HG03196 (cell line): ENCODE measurements at regions not wholly inside any gene's neighbourhood (a gene's known extent, or its start where the extent isn't known, plus 50 kb on each side); places are given as distances from the start of the nearest gene placed in this dataset.
A peak's percentile ranks its signal among the peaks of the same experiment; 100 is the strongest.

Experiments used
- ATAC-seq: cut with Tn5 transposase; IDR thresholded peaks from one replicate; pipeline ENCODE4 v1.9.1; 2021; ENCODE audit not compliant: unreplicated experiment

- ATAC-seq: no peak
Measured at GRCh38 chr2:12270876-12271588, 445.7 kb upstream of the TRIB2 start.

GRCh38 chr2:12271589-12271984 lies 445.1 kb upstream of the TRIB2 start:
- ATAC-seq: no peak

- ATAC-seq: no peak
Measured at GRCh38 chr2:12273111-12273510, 443.6 kb upstream of the TRIB2 start.

GRCh38 chr2:12274591-12274990 lies 442.1 kb upstream of the TRIB2 start:
- ATAC-seq: no peak

- ATAC-seq: no peak
Measured at GRCh38 chr2:12277241-12278034, 439.3 kb upstream of the TRIB2 start.

- ATAC-seq: no peak
Measured at GRCh38 chr2:12278217-12278750, 438.5 kb upstream of the TRIB2 start.

- peak; percentile 60 for ATAC-seq
Measured at GRCh38 chr2:12282780-12283695, 433.7 kb upstream of the TRIB2 start.

- no peak for ATAC-seq
Measured at GRCh38 chr2:12284037-12284436, 432.7 kb upstream of the TRIB2 start.

GRCh38 chr2:12284487-12284886 lies 432.2 kb upstream of the TRIB2 start:
- ATAC-seq: no peak

GRCh38 chr2:12286347-12286746 lies 430.4 kb upstream of the TRIB2 start:
- ATAC-seq: no peak

- ATAC-seq: no peak
Measured at GRCh38 chr2:12287220-12287751, 429.4 kb upstream of the TRIB2 start.

- ATAC-seq: no peak
Measured at GRCh38 chr2:12288048-12288447, 428.7 kb upstream of the TRIB2 start.

GRCh38 chr2:12289120-12289802 lies 427.5 kb upstream of the TRIB2 start:
- no peak for ATAC-seq

- ATAC-seq: no peak
Measured at GRCh38 chr2:12291303-12291702, 425.4 kb upstream of the TRIB2 start.

GRCh38 chr2:12293874-12294273 lies 422.9 kb upstream of the TRIB2 start:
- peak; percentile 91 for ATAC-seq

- ATAC-seq: no peak
Measured at GRCh38 chr2:12295856-12296519, 420.7 kb upstream of the TRIB2 start.

- no peak for ATAC-seq
Measured at GRCh38 chr2:12296915-12297314, 419.8 kb upstream of the TRIB2 start.

- no peak for ATAC-seq
Measured at GRCh38 chr2:12298352-12298751, 418.4 kb upstream of the TRIB2 start.

- no peak for ATAC-seq
Measured at GRCh38 chr2:12299431-12299830, 417.3 kb upstream of the TRIB2 start.
